GM19463 (cell line): ENCODE measurements at regions not wholly inside any gene's neighbourhood (a gene's known extent, or its start where the extent isn't known, plus 50 kb on each side); places are given as distances from the start of the nearest gene placed in this dataset.
"Not testable (repeated sequence)": the region's sequence is repeated elsewhere in the genome, so short reads cannot be mapped to it uniquely, and the experiment has no call there.

Experiments
- ATAC-seq: cut with Tn5 transposase; IDR thresholded peaks from one replicate; pipeline ENCODE4 v1.9.1; 2021; ENCODE audit warnings: mild to moderate bottlenecking, moderate library complexity; ENCODE audit not compliant: unreplicated experiment

DNA sequence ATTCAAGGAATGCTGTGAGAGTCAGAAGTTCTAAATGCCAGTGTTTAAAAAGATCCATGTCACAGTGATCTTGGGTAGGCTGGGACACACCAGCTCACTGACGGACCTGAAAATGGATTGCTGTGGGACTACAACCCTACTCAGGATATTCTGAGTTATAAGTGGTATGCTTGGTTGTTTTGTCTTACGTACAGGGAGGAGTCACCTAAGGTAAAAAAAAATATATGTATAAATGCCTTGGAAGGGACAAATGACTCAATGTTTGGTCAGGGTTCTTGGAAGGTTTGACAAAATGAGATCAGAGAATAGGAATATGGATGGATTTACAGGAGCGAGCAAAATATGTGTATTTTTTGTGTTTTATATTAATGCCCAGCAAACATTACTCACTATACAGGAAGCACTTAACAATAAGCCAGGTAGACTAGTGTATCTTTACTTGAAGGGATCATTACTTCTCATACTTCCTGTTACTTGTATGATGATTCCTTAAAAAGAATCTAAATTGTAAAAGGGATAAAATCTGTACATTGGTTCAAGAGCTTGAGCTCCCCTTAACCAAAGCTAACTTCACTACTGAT is 767.3 kb downstream of the GBE1 start:
- ATAC-seq = no peak

DNA sequence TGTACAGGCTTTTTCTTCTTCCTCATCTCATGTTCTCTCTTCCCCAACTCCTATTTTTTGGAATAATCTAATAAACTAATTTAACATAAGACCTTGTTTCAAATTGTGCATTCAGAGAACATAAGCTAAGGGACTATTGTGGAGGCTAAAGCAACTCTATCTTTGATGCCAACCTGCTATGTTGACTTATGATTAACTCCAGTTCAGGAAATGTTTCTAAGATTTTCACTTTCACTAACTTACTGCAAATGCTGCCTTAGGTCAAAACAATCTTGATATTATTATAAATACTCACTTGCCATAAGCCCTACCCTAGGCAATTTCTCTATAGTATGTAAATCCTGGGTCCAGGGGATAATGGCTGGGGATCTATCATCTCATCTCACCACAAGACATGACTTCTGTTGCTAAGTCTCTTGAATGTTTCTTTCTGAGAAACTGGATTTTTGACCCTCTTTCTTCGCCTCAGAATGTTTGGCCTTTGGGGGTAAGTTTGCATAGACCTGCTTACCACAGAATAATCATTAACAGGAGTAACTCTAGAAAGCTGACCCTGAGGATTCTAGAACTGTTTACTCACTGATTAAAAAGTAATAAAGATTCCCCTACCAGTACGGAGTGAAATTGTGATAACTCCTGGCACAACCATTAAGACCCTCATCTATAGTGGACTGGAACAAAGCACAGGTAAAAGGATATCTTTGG is 768.1 kb downstream of the GBE1 start:
- ATAC-seq = peak; percentile 74

DNA sequence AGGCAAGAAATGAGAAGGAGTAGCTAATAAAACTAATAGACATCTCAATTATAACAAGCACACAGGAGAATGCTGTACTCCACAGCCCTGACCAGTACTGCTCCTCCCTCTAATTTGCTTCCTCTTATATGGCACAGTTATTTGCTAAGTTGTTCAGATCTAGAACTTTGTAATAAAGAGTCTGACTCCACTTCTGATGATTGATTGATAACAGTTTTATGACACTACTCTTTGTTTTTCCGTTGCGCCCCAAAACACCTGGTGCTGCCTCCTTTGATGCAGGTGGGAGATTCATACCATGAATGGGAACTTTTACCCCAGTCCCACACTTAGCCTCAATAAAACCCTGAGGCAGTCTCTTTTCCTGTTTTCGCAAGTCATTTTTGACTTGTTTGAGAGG is 777.7 kb downstream of the GBE1 start:
- ATAC-seq = no peak

DNA sequence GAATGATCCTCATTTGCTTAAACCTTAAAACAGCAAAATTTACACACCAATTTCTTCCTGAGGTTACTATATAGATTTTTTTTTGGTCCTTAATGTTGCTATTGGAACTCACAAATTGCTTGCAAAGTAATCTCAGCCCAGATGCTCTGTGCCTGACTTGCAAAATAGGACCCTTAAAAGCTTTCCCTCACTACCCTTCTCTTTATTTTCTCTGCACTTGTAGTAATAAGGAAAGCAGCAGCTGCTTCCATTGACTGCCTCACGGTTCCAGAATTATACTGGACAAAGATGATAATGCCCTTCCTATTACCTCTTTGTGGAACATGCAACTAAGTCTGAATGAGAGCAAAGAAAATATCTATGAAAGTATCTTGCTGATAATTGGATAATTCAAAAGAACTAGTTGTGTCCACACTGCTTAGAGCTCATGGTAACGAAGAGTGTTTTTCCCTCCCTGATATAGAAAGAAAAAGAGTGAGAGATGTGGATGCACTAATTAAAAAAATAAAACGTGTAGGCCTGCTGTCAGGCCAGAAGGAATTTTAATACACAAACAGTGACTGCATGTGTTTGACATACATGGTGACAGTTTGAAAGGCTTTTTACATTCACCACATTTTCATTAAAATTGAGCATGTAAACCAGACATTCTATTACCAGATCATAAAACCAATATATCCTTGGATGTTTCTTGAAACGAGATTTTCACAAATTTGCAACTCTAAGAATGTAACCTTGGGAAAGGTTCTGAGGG is 783.1 kb downstream of the GBE1 start:
- ATAC-seq = no peak

DNA sequence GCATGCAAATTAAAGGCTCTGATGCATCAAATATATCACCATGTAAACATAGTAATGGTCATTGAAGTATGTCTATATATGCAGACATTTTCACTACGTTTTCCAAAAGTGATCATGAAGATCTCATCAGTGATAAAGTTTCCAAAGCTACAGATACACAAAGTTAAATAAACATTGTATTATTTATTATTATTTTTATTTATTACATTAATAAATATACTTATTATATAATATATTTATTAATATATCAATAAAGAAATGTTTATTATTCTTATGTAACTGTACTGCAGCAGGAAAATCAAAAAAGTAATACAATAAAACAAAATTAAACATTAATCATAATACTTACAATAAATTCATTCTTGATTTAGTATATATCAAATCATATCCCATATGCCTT is 791.2 kb downstream of the GBE1 start:
- no peak for ATAC-seq

- no peak for ATAC-seq
Measured at GRCh38 chr3:80929576-80929975, 831.9 kb downstream of the GBE1 start.

GRCh38 chr3:80914854-80915253 is 846.6 kb downstream of the GBE1 start:
- ATAC-seq = no peak

GRCh38 chr3:80898211-80898610 is 863.2 kb downstream of the GBE1 start:
- no peak for ATAC-seq

- not testable (repeated sequence) for ATAC-seq
Measured at GRCh38 chr3:80897005-80897404, 864.4 kb downstream of the GBE1 start.

DNA sequence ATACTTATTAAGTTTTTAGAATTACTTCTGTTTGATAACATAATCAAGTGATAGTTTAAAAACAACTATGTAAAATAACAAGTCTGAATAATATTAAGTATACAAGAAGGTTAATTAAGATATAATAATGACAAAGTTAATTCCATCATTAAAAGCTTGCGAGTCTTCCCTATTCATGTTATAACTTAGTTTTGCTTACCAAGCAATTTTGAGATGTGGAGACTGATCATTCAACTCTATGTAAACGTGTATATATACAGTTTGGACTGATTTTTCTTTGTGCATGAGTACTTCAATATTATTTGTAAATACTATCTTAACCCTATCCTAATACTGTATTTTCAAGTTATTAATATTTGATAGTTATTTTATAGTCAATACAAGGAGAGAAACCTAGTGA is 870.9 kb downstream of the GBE1 start:
- no peak for ATAC-seq

GRCh38 chr3:80889535-80889934 is 871.9 kb downstream of the GBE1 start:
- no peak for ATAC-seq

GRCh38 chr3:80870476-80871041 is 890.9 kb downstream of the GBE1 start:
- ATAC-seq = no peak

- ATAC-seq = no peak
Measured at GRCh38 chr3:80855482-80855881, 906.0 kb downstream of the GBE1 start.

- ATAC-seq = no peak
Measured at GRCh38 chr3:80836395-80836794, 925.0 kb downstream of the GBE1 start.

- no peak for ATAC-seq
Measured at GRCh38 chr3:80807577-80807976, 953.9 kb downstream of the GBE1 start.

- no peak for ATAC-seq
Measured at GRCh38 chr3:80806673-80807072, 954.8 kb downstream of the GBE1 start.

DNA sequence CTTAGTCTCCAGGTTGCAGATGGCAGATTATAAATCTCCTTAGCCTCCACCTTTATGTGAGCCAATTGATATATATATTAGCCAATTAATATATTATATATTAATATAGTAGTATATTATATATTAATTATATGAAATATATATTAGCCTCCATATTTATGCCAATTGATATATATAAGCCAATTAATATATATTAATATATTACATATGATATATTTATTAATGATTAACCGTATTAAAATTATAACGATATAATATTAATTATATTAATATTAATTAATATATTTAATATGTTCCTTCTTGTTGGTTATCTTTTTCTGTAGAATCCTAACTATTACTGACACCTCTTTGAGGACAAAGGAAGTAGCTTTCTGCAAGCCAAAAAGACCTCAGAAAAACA is 972.5 kb downstream of the GBE1 start:
- ATAC-seq = no peak

DNA sequence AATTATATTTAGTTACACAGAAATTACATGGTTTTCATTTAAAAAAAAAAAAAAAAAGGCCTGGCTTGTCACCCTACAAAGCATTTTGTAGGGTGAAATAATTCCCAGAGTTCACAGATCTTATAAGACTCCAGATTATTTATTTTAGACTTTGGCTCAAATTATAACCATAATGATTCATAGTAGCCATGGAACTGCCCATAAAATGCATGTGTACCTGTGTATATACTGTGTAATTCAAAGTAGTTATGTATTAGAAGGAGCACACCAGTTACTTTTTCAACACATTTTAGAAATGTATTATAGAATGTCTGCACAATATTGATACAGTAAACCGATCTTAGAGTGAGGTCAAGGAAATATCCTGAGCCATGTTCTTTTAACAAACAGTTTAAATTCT is 975.6 kb downstream of the GBE1 start:
- ATAC-seq = no peak

GRCh38 chr3:80785475-80785874 is 976.0 kb downstream of the GBE1 start:
- ATAC-seq = no peak

GRCh38 chr3:80771085-80771484 is 990.4 kb downstream of the GBE1 start:
- no peak for ATAC-seq

DNA sequence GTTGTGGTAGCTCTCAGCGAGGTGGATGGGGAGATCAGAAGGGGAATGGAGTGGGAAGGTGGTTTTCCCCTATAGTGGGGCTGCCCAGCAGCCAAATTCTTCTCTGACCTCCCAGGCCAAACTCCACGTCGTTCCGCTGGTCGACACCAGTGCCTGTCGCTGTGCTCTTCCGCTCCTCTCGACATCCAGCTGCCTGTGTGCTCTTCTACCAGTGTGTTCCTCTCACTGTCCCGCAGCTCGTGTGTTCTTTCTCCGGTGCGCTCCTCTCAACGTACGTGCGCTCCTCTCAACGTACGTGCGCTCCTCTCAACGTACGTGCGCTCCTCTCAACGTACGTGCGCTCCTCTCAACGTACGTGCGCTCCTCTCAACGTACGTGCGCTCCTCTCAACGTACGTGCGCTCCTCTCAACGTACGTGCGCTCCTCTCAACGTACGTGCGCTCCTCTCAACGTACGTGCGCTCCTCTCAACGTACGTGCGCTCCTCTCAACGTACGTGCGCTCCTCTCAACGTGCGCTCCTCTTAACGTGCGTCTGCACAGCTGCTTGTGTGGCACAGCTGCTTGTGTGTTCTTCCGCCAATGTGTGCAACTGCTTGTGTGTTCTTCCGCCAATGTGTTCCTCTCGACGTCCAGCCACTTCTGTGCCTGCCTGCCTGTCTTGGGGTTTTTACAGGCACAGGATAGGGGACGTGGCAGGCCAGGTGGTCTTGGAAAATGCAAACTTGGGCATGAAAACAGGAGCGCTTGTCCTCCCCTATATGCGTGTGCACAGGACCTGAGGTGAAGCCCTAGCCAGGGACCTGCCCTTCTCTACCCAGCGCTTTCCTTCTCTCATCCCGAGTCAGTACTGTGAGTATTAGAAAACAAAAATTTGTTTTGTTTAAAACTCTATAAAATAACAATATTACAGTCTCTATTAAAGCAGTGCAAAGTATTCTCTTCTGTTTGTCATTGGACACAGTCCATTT is 991.1 kb downstream of the GBE1 start:
- ATAC-seq = no peak
